ENCODE measurements at regions not wholly inside any gene's neighbourhood (a gene's known extent, or its start where the extent isn't known, plus 50 kb on each side); places are given as distances from the start of the nearest gene placed in this dataset.

GRCh38 chr7:33814936-33815335 is 90.4 kb upstream of the BMPER start:
- TF ChIP-seq, protein P1, sequence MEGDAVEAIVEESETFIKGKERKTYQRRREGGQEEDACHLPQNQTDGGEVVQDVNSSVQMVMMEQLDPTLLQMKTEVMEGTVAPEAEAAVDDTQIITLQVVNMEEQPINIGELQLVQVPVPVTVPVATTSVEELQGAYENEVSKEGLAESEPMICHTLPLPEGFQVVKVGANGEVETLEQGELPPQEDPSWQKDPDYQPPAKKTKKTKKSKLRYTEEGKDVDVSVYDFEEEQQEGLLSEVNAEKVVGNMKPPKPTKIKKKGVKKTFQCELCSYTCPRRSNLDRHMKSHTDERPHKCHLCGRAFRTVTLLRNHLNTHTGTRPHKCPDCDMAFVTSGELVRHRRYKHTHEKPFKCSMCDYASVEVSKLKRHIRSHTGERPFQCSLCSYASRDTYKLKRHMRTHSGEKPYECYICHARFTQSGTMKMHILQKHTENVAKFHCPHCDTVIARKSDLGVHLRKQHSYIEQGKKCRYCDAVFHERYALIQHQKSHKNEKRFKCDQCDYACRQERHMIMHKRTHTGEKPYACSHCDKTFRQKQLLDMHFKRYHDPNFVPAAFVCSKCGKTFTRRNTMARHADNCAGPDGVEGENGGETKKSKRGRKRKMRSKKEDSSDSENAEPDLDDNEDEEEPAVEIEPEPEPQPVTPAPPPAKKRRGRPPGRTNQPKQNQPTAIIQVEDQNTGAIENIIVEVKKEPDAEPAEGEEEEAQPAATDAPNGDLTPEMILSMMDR (IDR thresholded peaks at IDR 0.05; ENCODE audit: low read depth, low read length, missing control alignments) = no peak
- no peak overlapping the region for H3K4me3 ChIP-seq (ENCODE audit: low read depth, low read length)
- in situ Hi-C loops (cut with HindIII; ENCODE audit: low sequenced_read_pairs) = no loop called here
- no peak for DNase-seq (ENCODE audit: low read depth)

DNA sequence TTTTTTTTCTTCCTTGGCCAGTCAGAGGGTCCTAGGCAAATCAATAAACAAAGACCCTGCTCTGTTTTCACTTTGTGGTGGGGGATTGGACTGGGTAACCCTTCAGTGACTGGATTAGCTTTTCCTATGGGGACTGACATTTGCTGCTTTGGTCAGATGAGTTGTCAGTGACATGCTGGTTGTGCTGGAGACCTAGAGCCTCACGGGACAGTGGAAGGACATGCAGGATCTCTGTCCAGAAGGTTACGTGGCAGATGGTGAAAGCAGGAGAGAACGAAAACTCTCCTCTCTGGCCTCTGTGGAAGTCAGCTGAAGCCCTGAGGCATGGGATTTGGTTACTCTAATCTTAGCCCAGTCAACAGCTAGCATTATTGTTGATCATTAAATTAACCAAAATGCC is 90.0 kb upstream of the BMPER start:
- H3K4me3 ChIP-seq (ENCODE audit: low read depth, low read length) = no peak overlapping the region
- in situ Hi-C loops (cut with HindIII; ENCODE audit: low sequenced_read_pairs) = no loop called here
- TF ChIP-seq, protein P1 (IDR thresholded peaks at IDR 0.05; ENCODE audit: low read depth, low read length, missing control alignments) = no peak
- DNase-seq (ENCODE audit: low read depth) = no peak

DNA sequence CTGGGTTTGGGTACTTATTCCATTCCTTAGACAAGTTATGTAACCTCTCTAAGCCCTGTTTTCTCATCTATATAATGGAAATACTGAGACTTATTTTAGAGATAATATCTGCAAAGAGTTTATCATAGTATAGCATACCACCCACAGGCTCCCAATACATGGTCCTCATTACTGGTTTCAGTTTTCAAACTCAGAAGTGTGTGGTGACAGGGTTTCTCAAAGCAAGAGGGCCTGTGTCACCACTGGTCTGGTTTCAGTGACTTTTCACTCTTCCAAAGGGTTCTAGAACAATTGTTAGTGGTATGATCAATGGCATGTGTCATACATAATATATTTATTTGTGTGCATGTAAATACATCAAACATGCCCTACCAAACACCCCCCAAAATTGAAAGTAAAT is 89.2 kb upstream of the BMPER start:
- no peak for DNase-seq (ENCODE audit: low read depth)
- in situ Hi-C loops (cut with HindIII; ENCODE audit: low sequenced_read_pairs) = no loop called here
- TF ChIP-seq, protein P1 (IDR thresholded peaks at IDR 0.05; ENCODE audit: low read depth, low read length, missing control alignments) = no peak
- no peak overlapping the region for H3K4me3 ChIP-seq (ENCODE audit: low read depth, low read length)

DNA sequence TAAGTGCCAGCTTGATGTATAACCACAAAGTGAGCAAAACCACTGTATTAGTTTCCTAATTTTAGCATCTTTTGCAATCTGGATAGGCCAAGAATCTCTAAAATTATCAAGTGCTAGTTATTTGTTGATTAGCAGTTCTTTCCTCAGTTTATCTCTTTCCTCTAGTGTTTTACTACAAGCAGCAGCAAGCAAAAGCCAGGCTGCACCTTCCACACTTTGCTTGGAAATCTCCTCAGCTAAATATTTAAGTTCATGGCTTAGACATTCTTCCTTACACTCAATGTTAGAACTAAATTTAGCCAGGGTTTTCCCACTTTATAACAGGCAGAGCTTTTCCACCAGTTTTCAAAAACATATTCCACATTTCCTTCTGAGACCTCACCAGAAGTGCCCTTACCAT is 85.7 kb upstream of the BMPER start:
- H3K4me3 ChIP-seq (ENCODE audit: low read depth, low read length) = no peak overlapping the region
- TF ChIP-seq, protein P1 (IDR thresholded peaks at IDR 0.05; ENCODE audit: low read depth, low read length, missing control alignments) = no peak
- in situ Hi-C loops (cut with HindIII; ENCODE audit: low sequenced_read_pairs) = no loop called here
- DNase-seq (ENCODE audit: low read depth) = no peak

- DNase-seq (ENCODE audit: low read depth) = no peak
- H3K4me3 ChIP-seq (ENCODE audit: low read depth, low read length) = no peak overlapping the region
- TF ChIP-seq, protein P1 (IDR thresholded peaks at IDR 0.05; ENCODE audit: low read depth, low read length, missing control alignments) = no peak
- in situ Hi-C loops (cut with HindIII; ENCODE audit: low sequenced_read_pairs) = no loop called here
Measured at GRCh38 chr7:33820206-33820605, 85.1 kb upstream of the BMPER start.

- DNase-seq (ENCODE audit: low read depth) = no peak
- in situ Hi-C loops (cut with HindIII; ENCODE audit: low sequenced_read_pairs) = no loop called here
- no peak overlapping the region for H3K4me3 ChIP-seq (ENCODE audit: low read depth, low read length)
- TF ChIP-seq, protein P1 (IDR thresholded peaks at IDR 0.05; ENCODE audit: low read depth, low read length, missing control alignments) = no peak
Measured at GRCh38 chr7:33821970-33822369, 83.4 kb upstream of the BMPER start.

GRCh38 chr7:33823913-33824312 is 81.4 kb upstream of the BMPER start:
- TF ChIP-seq, protein P1 (IDR thresholded peaks at IDR 0.05; ENCODE audit: low read depth, low read length, missing control alignments) = no peak
- H3K4me3 ChIP-seq (ENCODE audit: low read depth, low read length) = no peak overlapping the region
- in situ Hi-C loops (cut with HindIII; ENCODE audit: low sequenced_read_pairs) = no loop called here
- DNase-seq (ENCODE audit: low read depth) = no peak
